Activated CD8-positive, alpha-beta T cell treated with anti-CD3 and anti-CD28 coated beads, Interleukin-2, amount 10 ng/mL, durations not matched to agents 7 days and 5 days (primary cell): ENCODE measurements at regions not wholly inside any gene's neighbourhood (a gene's known extent, or its start where the extent isn't known, plus 50 kb on each side); places are given as distances from the start of the nearest gene placed in this dataset.
"Not testable (repeated sequence)": the region's sequence is repeated elsewhere in the genome, so short reads cannot be mapped to it uniquely, and the experiment has no call there.

Experiments
- ATAC-seq: fragments of 150-1000 bp; cut with Tn5 transposase; one replicate; pipeline ENCODE4 v1.10.0; 2021; ENCODE audit warnings: moderate library complexity
- CTCF ChIA-PET: fragments of 350-600 bp; sonication (Branson Sonifier 250); formaldehyde crosslinking; loops from one replicate; lab custom pipeline; 2021; ENCODE audit warnings: antibody characterized with exemption; lab: Charles Lee
- POLR2A ChIA-PET: fragments of 350-600 bp; sonication (Branson Sonifier 250); formaldehyde crosslinking; loops from one replicate; lab custom pipeline; 2021; ENCODE audit warnings: antibody characterized with exemption; lab: Charles Lee
- DNase-seq: peaks from one replicate; pipeline ENCODE4 v3.0.0-alpha.2; 2020
- H3K27ac Mint-ChIP-seq: one replicate; pipeline ENCODE4 v1.8.0; 2021; ENCODE audit warnings: mild to moderate bottlenecking, mixed read lengths
- H3K27me3 Mint-ChIP-seq: one replicate; pipeline ENCODE4 v1.8.0; 2021; ENCODE audit warnings: low read depth, mixed read lengths
- H3K36me3 Mint-ChIP-seq: one replicate; pipeline ENCODE4 v1.8.0; 2021; ENCODE audit warnings: low read depth, mixed read lengths
- H3K4me1 Mint-ChIP-seq: one replicate; pipeline ENCODE4 v1.8.0; 2021; ENCODE audit warnings: low read depth, mixed read lengths
- H3K4me3 Mint-ChIP-seq: one replicate; pipeline ENCODE4 v1.8.0; 2021; ENCODE audit warnings: mild to moderate bottlenecking, mixed read lengths
- H3K9me3 Mint-ChIP-seq: one replicate; pipeline ENCODE4 v1.8.0; 2022; ENCODE audit warnings: mixed read lengths; ENCODE audit not compliant: insufficient read depth

- CTCF ChIA-PET = no interaction called here
- POLR2A ChIA-PET = no interaction called here
- ATAC-seq = no peak
- Mint-ChIP-seq H3K9me3 (no peaks in the 10 kb centered on the region), H3K4me1 (no peaks in the 10 kb centered on the region), H3K4me3 (no peak overlapping the region), H3K27ac (no peak overlapping the region), H3K27me3 (no peaks in the 10 kb centered on the region), H3K36me3 (no peaks in the 10 kb centered on the region)
- DNase-seq = no peak
Measured at GRCh38 chr20:22722811-22723210, 138.4 kb upstream of the FOXA2 start.

DNA sequence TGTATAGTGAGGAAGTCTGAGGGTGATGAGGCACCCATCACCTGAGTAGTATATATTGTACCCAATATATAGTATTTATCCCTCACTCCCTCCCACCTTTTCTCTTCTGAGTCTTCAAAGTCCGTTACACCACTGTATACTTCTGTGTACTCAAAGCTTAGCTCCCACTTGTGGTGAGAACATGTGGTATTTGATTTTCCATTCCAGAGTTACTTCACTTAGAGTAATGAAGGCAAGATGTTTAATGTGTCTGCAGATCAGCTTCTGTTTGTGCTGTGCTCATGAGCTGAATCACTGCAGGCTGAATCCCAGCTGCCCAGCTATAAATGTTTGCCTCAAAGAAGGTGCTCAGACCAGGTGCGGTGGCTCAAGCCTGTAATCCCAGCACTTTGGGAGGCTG is 139.3 kb upstream of the FOXA2 start:
- Mint-ChIP-seq H3K27me3 (no peaks in the 10 kb centered on the region), H3K4me3 (no peak overlapping the region), H3K27ac (no peak overlapping the region), H3K36me3 (no peaks in the 10 kb centered on the region), H3K4me1 (no peaks in the 10 kb centered on the region), H3K9me3 (no peaks in the 10 kb centered on the region)
- DNase-seq (no peak), ATAC-seq (no peak)
- POLR2A ChIA-PET = no interaction called here
- CTCF ChIA-PET = no interaction called here

GRCh38 chr20:22728146-22728745 is 143.9 kb upstream of the FOXA2 start:
- Mint-ChIP-seq H3K27ac (no peak overlapping the region), H3K36me3 (no peaks in the 10 kb centered on the region), H3K27me3 (no peaks in the 10 kb centered on the region), H3K4me1 (no peaks in the 10 kb centered on the region), H3K4me3 (no peak overlapping the region), H3K9me3 (no peaks in the 10 kb centered on the region)
- POLR2A ChIA-PET = no interaction called here
- CTCF ChIA-PET = no interaction called here
- ATAC-seq (no peak), DNase-seq (no peak)

DNA sequence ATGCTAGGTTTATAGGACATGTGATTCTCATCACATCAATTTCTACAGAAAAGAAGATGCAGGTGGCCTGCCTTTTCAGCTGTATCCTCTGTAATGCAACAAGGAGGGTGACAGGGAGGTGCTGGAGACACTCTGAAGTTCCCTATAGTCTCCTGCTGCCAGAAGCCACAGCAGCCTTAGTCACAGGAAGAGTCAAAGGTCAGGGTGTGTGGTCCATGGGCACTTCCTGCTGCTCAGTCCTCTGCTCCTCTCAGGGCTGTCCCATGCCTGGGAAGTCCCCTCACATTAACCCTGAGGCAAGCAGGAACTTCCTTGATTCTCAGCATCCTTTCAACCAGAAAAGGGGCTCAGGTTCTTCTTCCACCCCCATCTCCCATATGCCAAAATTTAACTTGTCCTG is 144.8 kb upstream of the FOXA2 start:
- Mint-ChIP-seq H3K4me3 (no peak overlapping the region), H3K9me3 (no peaks in the 10 kb centered on the region), H3K4me1 (no peaks in the 10 kb centered on the region), H3K27me3 (no peaks in the 10 kb centered on the region), H3K36me3 (no peaks in the 10 kb centered on the region), H3K27ac (no peak overlapping the region)
- ChIA-PET CTCF (no interaction called here), POLR2A (no interaction called here)
- ATAC-seq (no peak), DNase-seq (no peak)

DNA sequence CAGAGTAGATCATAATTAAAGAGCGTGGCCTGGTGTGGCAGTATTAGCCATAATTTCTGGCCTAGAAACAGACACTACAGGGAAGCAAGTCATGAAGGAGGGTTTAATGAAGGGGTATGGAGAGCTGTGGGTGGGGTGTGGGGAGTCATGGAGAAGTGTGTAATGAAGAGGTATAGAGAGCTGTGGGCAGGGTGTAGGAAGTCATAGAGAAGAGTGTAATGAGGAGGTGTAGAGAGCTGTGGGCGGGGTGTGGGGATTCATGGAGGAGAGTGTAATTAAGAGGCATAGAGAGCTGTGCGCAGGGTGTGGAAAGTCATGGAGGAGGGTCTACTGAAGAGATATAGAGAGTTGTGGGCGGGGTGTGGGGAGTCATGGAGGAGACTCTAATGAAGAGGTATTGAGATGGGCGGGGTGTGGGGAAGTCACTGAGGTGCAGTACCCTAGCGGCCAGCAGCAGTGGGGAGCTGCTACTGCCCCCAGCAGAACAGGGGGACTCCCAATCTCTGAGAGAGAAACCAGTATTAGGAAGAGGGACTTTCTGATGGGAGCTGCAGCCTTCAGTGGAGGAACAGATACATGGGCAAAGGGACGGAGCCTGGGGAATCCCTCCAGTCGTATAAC is 145.4 kb upstream of the FOXA2 start:
- CTCF ChIA-PET = no interaction called here

GRCh38 chr20:22732751-22733150 is 148.4 kb upstream of the FOXA2 start:
- no peaks in the 10 kb centered on the region for H3K27me3 Mint-ChIP-seq
- no peak for ATAC-seq
- no peaks in the 10 kb centered on the region for H3K4me1 Mint-ChIP-seq
- H3K27ac Mint-ChIP-seq = no peak overlapping the region
- H3K4me3 Mint-ChIP-seq = no peak overlapping the region
- ChIA-PET POLR2A (no interaction called here), CTCF (no interaction called here)
- no peaks in the 10 kb centered on the region for H3K36me3 Mint-ChIP-seq
- DNase-seq = no peak
- H3K9me3 Mint-ChIP-seq = no peaks in the 10 kb centered on the region

More for the DNA sequence above, 145.4 kb upstream of the FOXA2 start:
- no peaks in the 10 kb centered on the region for H3K4me1 Mint-ChIP-seq
- no peak for ATAC-seq
- no peak overlapping the region for H3K27ac Mint-ChIP-seq
- POLR2A ChIA-PET = no interaction called here
- H3K4me3 Mint-ChIP-seq = no peak overlapping the region
- no peaks in the 10 kb centered on the region for H3K9me3 Mint-ChIP-seq
- no peak for DNase-seq
- H3K36me3 Mint-ChIP-seq = no peaks in the 10 kb centered on the region
- H3K27me3 Mint-ChIP-seq = no peaks in the 10 kb centered on the region

- H3K4me3 Mint-ChIP-seq, H3K27ac Mint-ChIP-seq, H3K4me1 Mint-ChIP-seq, POLR2A ChIA-PET, ATAC-seq, DNase-seq, CTCF ChIA-PET, H3K9me3 Mint-ChIP-seq, H3K36me3 Mint-ChIP-seq, H3K27me3 Mint-ChIP-seq: not testable (repeated sequence)
Measured at GRCh38 chr20:22734946-22735647, 150.7 kb upstream of the FOXA2 start.

- H3K4me3 Mint-ChIP-seq = no peak overlapping the region
- H3K4me1 Mint-ChIP-seq = no peaks in the 10 kb centered on the region
- H3K9me3 Mint-ChIP-seq = no peaks in the 10 kb centered on the region
- DNase-seq (no peak), ATAC-seq (no peak)
- H3K27ac Mint-ChIP-seq = no peak overlapping the region
- ChIA-PET CTCF (no interaction called here), POLR2A (no interaction called here)
- H3K36me3 Mint-ChIP-seq = no peaks in the 10 kb centered on the region
- no peaks in the 10 kb centered on the region for H3K27me3 Mint-ChIP-seq
Measured at GRCh38 chr20:22740829-22741228, 156.5 kb upstream of the FOXA2 start.

DNA sequence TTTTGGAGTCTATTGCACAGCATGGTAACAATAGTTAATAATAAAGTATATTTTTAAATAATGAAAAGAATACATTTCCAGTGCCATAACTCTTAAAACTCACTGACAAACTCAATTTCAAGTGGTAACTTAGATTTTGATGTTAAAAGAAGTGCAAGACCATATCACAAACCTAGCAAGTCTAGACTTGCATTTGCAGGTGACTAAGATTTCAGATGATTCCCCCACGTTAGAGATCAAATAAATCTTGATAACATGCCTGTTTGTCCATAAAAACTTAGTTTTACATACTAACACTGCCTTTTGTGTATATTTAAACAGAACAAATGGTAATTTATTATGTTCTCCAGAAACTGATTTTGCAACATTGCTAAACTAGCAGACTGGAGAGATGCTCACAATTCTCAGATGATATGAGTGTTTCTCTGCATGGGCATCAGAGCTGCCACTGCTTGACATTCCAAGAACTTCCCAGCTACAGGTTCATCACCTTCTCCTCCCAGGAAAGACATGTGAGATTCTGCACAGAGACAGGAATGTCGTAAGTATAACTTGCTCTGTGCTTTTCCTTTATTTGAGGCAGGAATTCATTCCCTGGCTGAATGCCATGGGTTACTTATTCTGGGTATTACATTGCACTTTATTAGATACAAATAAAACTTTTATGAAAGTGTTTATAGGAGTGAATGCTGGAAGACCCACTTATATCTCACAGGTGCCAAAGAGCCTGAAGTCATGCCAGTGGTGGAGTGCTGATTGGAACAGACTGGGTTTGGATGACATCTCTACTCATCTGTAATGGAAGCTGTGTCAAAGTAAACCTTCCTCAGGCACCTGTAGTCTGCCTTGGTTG is 160.2 kb upstream of the FOXA2 start:
- H3K4me1 Mint-ChIP-seq = no peaks in the 10 kb centered on the region
- ChIA-PET CTCF (no interaction called here), POLR2A (no interaction called here)
- ATAC-seq = no peak
- H3K36me3 Mint-ChIP-seq = no peaks in the 10 kb centered on the region
- no peak overlapping the region for H3K4me3 Mint-ChIP-seq
- no peaks in the 10 kb centered on the region for H3K27me3 Mint-ChIP-seq
- peaks cover 5% of the 10 kb centered on the region for H3K9me3 Mint-ChIP-seq
- no peak overlapping the region for H3K27ac Mint-ChIP-seq
- no peak for DNase-seq

DNA sequence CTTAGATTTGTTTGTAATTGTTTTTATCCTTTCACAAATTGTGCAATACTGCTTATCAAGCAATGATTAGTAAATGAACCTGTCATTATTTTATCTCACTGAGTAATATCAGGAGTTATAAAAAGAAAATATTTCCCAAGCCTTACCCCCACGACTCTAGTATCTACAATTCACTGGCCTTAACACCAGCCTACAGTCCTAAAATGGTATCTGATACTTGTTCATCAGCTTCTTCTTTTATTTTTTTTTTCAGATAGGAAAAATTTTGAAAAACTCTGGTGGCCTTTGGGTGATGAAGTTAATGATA is 160.8 kb upstream of the FOXA2 start:
- DNase-seq (no peak), ATAC-seq (no peak)
- Mint-ChIP-seq H3K27ac (no peak overlapping the region), H3K36me3 (no peaks in the 10 kb centered on the region), H3K27me3 (no peaks in the 10 kb centered on the region), H3K4me3 (no peak overlapping the region), H3K9me3 (peaks cover 5% of the 10 kb centered on the region), H3K4me1 (no peaks in the 10 kb centered on the region)
- ChIA-PET POLR2A (no interaction called here), CTCF (no interaction called here)

DNA sequence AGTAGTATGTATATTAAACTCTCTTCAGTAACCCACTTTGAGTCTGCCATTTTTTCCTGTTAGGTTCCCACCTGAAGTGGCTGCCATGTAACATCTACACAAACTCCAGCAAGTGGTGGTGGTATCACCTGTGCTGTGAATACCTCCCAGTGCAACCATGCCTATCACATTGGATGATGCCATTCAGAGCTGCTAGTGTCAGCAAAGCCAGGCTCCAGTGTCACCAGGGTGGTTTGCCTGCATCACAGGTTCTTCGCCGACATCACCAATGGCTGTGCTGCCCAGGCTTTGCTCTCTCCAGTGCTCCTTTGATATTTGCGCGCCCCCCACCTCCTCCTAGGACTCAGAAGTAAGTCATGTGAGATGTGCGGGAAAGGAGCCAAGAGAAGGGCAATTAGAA is 162.6 kb upstream of the FOXA2 start:
- Mint-ChIP-seq H3K27me3 (no peaks in the 10 kb centered on the region), H3K4me3 (no peak overlapping the region)

DNA sequence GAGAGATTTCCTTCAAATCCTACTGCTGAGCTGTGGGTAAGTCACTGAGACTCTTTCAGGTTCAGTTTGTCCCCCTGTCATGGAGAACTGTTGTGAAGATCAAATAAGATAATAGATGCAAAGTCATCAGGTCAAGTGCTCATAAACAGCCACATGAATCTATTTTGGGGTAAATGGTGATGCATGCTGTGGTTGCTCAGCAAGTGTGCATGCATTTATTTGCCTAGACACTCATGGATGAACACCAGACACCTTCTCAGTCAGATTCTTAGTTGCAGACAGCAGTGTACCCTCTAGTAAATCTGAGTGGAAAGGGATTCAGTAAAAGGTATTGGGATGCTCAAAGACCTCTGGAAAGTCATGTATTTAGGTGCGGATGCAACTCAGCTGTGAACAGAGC is 168.0 kb upstream of the FOXA2 start:
- H3K27me3 Mint-ChIP-seq = no peaks in the 10 kb centered on the region
- no peak for ATAC-seq
- POLR2A ChIA-PET = no interaction called here
- H3K9me3 Mint-ChIP-seq = peaks cover 5% of the 10 kb centered on the region
- no peaks in the 10 kb centered on the region for H3K36me3 Mint-ChIP-seq
- CTCF ChIA-PET = no interaction called here
- no peak overlapping the region for H3K27ac Mint-ChIP-seq
- no peak for DNase-seq
- H3K4me3 Mint-ChIP-seq = no peak overlapping the region
- no peaks in the 10 kb centered on the region for H3K4me1 Mint-ChIP-seq

More for the DNA sequence above, 162.6 kb upstream of the FOXA2 start:
- H3K4me1 Mint-ChIP-seq = no peaks in the 10 kb centered on the region
- DNase-seq (no peak), ATAC-seq (no peak)
- no peak overlapping the region for H3K27ac Mint-ChIP-seq
- ChIA-PET POLR2A (no interaction called here), CTCF (no interaction called here)
- H3K36me3 Mint-ChIP-seq = no peaks in the 10 kb centered on the region
- peaks cover 5% of the 10 kb centered on the region for H3K9me3 Mint-ChIP-seq
